Germinal center (tissue), 1 donor: ENCODE measurements at regions not wholly inside any gene's neighbourhood (a gene's known extent, or its start where the extent isn't known, plus 50 kb on each side); places are given as distances from the start of the nearest gene placed in this dataset.

Experiments used
- DNase-seq: peaks from one replicate; pipeline ENCODE4 v3.0.0; 2012; ENCODE audit warnings: mixed read lengths, low spot score

DNA sequence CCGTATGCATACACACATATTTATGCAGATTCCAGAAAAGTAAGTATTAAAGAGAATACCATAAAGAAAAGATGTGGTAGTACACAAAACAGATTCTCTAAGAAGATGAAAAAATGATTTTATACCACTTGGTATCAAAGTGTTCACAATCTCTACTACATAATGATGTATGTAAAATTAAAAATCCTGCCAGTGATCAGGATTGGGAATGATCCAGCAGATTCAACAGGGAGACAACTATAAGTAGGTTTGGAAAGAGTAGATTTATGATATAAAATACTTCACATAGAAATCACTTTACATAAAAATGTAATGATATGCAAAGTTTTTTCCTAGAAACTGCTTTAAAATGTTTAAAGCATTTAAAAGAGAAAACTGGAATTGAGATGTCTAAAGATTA is 447.0 kb downstream of the CNTNAP4 start:
- no peak for DNase-seq

DNA sequence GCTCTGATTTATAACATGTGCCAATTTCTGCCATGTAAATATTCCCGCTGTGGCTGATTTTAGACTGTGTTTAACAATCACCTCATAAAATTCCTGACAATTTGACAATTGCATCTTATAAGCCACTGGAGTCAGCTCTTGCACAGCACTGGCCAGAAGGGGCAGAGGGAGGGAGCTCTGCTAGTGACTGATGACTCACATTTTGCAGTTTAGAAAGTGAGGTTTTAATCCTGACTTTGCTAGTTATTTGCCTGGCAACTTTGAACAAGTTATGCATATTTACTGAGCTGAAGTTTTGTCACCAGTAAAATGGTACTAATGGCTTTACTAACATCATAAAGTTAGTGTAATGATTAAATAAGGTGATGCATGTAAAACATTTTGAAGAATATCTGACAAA is 452.3 kb downstream of the CNTNAP4 start:
- DNase-seq, result no peak

DNA sequence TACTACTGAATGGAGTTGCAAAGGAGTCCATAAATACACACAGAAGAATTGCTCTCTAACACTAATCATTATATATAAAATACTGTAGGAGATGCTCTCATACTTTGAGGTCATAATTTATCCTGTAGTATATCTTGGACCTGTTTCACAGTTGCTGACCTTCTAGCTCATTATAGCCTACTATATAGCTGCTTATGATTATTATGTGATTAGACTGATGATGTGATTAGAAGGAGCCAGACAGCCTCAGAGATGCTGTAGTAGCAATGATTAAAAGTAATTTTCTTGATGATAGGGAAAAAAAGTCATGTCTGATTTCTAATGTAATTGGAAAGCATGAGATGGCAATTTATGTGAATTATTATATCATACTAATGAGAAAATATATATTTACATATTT is 455.7 kb downstream of the CNTNAP4 start:
- no peak for DNase-seq

DNA sequence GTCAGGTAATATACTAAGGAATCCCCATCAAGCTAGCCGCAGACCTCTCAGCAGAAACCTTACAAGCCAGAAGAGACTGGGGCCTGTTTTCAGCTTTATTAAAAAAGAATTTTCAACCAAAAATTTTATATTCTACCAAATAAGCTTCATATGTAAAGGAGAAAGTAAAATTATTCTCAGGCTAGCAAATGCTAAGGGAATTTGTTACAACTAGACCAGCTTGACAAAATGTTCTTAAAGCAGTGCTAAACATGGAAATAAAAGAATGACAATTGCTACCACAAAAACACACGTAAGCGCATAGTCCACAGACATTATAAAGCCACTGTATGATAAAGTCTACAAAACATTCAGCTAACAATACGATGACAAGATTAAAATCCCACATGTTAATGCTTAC is 449.4 kb upstream of the MON1B start:
- DNase-seq, result no peak

DNA sequence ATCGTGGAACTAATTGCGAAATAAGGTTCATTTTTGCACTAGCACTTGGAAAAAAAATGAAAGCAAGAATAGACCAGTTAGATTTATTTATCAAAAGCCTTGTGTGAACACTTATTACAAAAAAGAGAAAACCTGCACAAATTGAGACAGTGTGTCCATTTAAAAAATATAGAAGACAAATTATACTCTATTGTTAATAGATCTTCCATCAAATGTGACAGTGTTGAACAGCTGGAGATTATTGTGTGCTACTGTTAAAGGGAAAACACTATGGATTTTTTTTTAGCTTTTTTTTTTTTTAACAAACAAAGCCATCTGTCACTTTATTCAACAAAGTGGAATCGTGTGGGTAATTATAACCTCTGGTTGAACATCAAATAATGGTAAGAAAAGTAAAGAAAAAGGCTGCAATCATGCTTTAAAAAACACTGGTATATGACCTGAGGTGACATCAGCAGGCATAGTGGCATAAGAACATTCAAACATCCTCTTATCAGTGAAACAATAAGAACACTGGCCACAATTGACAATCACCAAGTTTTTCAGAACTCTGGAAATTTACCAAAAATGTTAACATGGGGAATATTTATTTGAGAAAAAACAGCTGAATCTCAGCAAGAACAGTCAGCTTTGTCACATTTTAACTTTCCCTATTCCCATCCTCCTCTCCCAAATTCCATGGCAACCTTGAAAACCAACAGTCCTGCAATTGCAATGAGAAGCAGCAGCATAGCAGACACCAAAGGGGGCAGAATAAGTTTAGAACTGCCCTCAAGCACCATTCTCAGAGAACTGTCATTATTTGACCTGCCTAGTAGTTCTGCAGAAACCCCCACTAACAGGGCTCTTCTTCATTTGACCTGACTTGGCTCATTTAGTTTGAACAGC is 442.3 kb upstream of the MON1B start:
- no peak for DNase-seq

DNA sequence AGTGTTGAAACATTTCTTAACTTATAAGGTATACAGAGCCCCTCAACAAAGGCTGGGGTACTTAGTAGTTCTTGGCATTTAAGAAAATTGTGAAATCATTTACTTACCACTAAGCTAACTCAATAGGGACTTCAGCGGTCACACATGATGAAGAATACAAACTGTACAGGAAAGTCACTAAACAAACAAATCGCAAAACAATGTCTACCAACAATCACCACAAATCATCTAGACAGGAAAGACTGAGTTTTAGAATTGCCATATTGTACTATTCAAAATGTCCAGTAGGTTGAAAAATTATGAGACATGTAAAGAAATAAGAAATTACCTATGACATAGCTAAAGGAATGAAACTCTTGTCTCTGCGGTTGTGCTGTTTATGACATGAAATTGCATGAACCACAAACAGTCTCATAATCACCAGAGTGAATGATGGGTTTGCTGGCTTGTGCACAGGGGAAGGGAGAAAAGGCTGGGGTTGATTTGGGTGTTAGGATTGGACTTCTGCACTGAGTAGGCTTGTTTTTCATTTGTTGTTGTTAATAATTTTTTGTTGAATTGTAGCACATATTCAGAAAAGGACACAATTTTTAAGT is 441.1 kb upstream of the MON1B start:
- DNase-seq, result no peak

DNA sequence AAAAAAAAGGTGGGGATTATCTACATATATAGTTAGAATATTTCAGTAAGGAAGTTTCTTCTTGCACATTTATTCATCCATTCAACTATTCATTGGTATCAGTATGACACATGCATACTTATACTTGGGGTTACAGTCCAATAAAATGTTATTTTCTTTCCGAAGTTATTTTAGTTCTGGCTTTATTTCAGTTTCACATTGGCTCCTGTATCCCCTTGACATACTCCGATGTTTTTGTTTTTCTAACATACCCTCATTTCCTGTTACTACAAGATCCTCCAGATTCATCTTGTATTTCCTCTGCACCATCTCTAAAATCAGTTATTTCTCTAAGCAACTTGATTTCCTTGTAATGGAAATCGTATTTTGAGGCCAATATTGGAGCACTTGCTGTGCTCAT is 435.5 kb upstream of the MON1B start:
- no peak for DNase-seq

DNA sequence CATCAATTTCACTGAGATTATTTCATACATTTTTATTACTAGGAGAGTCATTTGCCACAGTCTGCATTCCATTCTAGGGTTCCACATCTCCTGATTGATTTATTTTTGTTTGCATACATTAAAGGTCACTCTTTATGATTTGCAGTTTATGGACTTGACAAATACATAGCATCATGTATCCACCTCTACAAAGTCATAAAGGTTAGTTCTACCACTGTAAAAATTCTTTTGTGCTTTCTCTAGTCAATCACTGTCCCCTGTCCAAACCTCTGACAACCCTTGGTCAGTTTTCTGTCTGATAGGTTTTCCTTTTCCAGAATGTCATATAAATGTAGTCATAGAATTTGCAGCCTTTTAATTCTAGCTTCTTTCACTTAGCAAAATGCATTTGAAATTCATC is 434.6 kb upstream of the MON1B start:
- no peak for DNase-seq

DNA sequence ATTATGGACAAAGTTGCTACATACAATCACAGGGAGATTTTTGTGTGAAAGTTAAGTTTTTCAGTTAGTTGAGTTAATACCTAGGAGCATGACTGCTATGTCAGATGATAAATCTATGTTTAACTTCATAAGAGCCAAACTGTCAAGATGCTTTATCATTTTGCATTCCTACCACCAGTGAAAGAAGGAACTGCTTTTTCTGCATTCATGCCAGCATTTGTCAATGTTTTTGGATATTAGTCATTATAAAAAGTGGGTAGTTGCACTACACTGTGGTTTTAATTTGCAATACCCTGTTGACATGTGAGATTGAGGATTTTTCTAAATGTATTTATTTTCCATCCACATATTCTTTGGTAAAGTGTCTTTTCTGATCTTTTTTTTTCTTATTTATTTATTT is 434.0 kb upstream of the MON1B start:
- DNase-seq, result no peak

DNA sequence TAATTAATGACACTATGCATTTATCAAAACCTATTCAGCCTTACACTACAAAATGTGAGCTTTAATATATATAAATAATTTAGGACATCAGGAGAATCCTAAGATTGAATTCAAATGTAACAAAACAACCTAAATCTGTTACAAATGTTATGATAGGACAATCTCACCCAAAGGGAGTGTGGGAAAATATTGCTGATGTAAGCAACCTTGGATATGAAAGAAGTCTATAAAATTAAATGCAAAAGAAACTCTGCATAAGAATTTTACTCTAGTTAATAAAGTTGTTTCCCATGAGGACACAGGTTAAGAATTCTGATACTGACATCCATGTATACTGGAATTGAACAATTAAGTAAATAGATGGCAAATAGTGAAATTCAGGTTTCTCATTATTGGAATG is 424.5 kb upstream of the MON1B start:
- DNase-seq, result no peak

DNA sequence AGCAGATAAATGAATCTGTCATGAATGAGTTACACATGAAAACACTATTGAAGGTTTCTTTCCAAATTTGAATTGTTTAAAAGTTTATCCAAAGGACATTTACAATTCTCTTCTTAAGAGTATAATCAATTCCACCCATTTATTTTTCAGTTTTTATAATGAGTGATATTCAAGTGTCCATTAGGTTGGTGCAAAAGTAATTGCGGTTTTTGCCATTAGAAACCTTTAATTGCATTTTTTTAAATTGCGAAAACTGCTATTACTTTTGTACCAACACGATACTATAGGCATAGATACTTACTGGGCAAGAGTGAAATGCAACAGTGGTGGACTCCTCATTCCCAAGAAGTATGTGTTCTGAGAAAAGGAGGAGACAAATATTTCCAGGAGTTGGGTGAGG is 422.7 kb upstream of the MON1B start:
- DNase-seq, result no peak

DNA sequence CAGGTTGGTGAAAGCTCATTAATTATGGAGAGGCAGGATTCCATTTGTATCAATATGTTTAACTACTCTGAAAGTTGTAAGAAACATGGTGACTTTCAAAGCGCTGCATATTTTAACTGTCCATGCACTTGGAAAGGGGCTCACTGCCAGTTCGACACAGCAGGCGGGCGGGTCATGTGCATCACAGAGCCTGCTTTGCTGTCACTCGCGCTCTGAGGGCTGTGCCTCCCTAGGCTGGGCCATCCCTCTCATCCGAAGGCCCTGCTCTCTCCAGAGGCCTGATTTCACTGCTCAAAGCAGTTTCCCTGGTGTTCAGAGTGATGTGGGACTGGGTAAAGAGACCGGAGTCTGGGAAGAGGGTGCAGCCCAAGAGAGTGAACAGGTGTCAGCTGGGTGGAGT is 422.0 kb upstream of the MON1B start:
- DNase-seq, result no peak

DNA sequence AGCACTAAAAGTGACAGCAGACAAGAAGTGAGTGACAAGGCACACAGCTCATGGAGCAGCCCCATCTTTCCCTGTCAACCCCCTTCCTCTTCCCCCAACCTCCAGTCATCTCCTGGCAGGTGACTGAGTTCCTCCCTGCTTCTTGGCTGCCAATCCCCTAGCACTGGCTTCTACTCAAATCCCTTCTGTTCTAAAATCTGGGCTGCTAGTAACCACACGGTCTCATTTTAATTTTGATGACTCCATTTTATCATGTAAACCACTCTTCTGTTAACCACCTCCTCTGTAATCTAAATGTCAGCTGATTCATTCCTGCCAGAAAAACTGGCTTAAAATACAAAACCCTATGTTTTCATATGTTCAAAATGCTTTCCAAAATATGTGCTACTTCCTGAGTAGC is 419.8 kb upstream of the MON1B start:
- DNase-seq, result no peak

DNA sequence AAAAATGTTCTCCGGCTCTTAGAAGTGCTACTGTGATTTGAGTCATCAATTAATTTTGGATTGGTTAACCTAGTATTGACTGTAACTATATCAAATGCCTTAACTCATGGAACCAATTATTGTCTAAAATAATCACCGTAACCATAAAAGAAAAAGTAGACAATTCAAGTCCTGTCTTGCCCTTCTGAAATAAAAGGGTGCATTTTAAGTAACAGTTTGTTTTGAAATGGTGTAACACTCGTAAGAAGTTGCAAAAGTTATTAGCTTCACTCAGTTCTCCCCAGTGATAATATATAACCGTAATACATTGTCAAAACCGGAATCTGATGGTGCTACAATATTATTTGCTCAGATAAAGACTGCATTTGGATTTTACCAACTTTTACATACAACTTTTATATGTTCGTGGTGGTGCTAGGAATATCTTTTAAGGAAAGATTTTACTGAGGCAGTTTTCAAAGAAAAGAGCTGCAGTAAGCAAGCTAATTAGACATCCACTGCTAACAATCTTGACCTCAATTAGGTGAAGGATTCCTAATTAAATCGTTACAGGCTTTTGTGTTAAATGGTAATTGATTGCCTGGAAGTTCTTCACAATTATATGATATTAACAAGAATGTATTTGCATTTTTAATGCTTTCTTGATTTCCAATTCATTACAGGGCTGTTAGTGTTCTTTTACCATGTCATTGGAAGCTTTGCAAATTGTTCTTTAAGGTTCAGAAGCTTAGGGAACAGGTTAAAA is 413.1 kb upstream of the MON1B start:
- no peak for DNase-seq

DNA sequence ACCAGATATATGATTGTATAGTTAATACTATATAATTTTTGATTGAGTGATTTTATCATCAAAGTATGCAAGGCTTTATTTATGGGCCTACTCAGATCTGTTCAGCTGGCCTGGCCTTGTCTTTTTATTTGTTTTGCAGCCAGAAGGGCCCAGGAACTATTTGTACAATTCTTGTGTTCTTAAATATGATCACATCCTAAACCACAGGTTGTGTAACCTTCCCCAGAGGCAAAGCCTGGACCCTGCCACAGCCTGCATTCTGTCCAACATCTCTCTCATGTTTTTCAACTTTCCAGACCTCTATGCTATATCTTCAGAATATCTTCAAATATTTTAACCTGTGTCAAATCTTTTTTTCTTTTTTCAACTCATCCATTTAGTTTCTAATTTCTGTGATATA is 410.4 kb upstream of the MON1B start:
- no peak for DNase-seq

DNA sequence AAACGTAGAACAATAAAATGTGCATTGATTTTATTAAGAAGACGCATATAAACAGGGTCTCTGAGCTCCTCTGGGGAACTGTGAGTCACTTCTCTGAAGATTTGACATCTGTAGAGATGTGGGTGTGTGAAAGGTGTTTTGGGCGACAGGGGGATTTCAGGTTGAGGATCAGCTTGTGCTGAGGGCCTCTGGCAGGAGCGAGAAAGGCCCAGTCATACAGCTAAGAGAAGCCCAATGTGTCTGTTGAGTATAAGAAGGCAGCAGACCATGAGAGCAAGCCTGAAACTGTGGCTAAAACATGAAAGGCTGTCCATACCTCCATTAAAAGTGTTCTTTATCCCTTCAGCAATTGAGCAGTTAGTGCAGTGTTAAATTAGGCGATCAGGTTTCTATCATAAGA is 406.5 kb upstream of the MON1B start:
- DNase-seq, result no peak

DNA sequence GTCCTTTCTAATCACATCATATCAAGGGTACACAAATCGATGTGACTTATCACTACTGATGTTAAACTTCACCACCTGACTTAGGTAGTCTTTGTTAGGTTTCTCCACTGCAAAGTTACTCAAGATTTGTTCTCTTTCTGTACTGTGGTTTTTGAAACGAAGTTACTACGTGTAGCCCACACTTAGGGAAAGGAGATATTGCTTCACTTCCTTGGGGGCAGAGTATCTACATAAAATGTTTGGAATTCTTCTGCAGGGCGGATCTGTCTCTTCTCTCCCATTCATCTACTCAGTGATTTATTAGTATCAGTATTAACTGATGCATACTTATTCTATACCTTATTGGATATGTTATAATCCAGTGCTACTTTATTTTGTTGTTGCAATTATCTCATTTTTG is 403.6 kb upstream of the MON1B start:
- no peak for DNase-seq

DNA sequence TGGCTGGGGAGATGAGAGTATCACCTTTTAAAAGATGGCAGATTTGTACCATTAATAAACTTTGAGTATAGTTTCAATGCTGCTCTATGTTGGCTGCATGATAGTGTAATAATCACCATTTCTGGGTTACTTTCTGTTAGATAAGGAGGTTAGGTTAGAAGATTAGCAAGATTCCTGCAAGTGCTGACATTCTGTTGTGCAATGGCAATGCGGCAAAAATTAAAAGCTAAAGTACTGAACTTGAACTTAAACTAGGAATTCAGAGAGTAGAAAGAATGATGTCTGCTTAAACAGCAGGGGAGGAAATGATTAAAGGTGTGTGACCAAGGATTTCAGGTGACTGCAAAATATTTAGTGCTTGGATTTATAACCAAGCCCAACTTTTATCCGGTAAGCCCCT is 399.8 kb upstream of the MON1B start:
- no peak for DNase-seq

DNA sequence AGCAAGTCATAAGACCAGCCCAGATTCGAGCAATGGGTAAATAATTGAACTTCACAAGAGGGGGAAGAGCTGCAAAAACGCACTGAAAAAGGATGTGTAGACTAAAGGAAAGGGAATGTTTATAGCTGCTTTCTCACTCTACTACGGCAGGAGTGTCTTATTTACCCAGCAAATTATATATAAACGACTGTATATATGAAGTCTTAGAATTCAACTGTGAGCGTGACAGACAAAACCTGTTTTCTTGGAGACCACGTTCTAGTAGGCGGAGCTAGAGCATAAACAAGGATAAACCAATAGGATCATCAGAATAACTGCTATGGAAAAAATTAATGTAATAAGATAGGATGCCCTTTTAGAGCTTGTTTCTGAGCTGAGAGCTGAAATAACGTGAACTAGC is 394.6 kb upstream of the MON1B start:
- no peak for DNase-seq

DNA sequence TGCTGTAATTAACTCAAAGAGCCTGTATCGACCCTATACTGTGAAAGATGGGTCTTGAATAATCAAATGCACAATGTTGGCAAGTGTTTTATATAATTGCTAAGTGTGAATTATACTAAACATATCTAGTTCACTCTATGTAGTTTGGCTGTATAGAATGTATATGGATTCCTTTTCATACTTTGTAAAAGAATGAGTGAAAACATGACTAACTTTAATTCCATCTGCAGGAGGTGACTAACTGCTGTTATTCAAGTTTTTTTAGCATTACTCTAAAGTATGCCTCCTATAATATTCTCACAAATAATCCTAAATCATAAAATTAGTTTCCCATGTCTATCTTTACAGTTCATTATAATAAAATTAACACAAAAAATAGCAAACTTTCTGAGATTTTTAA is 394.0 kb upstream of the MON1B start:
- DNase-seq, result no peak

DNA sequence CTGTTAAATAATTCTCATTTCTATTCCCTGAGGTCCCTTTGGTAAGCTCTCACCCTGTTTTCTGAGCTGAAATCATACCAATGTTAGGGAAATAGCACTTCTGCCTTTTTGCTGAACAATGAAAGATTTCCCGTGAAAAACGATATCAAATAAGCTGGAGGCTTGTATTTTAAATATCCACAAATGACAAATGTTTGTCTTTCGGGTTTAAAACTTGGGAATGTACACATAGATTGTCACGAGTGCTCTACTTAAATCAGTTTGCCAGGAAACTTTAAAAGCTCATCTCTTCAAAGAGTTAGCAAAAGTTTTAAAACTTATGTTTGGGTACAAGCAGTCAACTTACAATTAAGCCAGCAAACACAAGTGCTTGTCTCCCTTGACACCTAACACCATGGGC is 393.5 kb upstream of the MON1B start:
- no peak for DNase-seq

DNA sequence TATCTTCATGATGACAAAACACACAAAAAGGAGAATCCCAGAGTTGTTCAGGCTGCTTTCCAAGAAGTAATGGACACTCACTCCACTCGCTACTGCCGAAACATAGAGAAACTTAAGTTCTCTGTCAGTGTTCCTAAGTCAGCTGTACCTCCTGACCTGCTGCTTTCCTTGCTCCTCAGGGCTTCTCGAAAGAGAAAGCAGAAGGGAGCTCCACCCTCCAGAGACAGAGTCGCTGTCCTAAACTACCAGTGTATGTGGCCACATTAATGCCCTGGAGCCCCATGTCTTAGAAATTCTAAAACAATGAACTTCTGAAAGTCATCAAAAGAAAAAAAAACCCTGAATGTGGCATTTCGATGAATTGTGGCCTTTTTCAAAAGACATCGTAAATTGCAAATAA is 390.8 kb upstream of the MON1B start:
- no peak for DNase-seq

DNA sequence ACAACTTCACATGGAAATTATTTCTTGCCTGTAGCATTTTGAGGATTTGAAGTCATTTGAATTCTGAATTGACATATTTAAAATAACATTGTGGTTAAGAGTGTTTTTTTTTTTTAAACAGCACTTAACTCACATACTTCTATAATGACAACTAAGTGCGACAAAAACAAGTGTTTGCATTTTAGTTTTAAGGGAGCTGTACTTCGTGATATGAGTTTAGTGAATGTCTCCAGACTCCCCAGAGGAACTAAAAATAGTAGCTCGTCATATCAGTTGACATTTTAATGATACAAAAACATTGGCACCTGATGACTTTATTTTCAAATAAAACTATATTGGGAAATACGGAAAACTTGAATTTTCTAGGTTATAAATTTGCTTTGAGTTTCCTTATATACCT is 389.6 kb upstream of the MON1B start:
- DNase-seq, result no peak
